ENCODE measurements at regions not wholly inside any gene's neighbourhood (a gene's known extent, or its start where the extent isn't known, plus 50 kb on each side); places are given as distances from the start of the nearest gene placed in this dataset.

DNA sequence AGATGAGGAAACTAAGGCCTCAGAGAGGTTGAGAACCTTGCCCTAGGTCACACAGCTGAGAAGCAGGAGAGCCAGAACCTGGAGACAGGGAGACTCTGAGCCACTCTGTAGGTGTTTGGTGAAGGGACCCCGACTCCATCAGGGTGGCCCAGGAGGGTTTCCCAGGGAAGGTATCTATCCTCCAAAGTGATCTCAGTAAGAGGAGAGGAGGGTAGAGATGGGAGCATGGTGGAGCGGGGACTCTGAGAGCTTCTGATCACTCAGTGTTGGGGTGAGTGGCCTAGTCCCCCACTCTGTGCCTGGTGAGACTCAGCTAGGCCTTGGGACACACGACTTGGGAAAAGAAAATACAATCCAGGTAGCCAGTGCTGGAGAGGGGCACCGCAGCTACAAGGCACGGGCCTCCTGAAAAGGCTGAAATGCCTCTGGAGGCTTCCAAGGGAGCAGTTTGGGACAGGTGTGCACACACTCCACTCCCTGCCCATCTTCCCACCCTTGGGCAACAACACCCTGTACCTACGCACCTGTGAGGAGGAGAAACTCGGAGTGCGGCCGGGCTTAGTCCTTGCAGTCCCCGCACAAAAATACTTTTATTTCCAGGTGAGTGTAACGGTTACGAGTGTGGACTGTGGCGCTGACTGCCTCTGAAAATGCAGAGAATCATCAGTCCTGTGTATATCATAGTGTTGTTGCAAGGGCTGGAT, 80.8 kb downstream of the CAMK2N1 start:
- Histone ChIP-seq H3K9ac (ENCODE audit: low read length) (no peak overlapping the region), H3K27me3 (ENCODE audit: low read length) (no peaks in the 10 kb centered on the region), H3K79me2 (ENCODE audit: insufficient read depth, low read length) (no peaks in the 10 kb centered on the region), H3K27ac (ENCODE audit: low read depth, low read length) (no peak overlapping the region), H3K4me2 (ENCODE audit: low read depth, low read length, poor library complexity, severe bottlenecking) (no peak overlapping the region), H3K36me3 (ENCODE audit: low read length) (no peaks in the 10 kb centered on the region), H3F3A (ENCODE audit: insufficient read depth) (no peaks in the 10 kb centered on the region), H2AFZ (ENCODE audit: low read depth, low read length, severe bottlenecking) (no peak overlapping the region), H3K9me2 (replicated peaks; ENCODE audit: insufficient read depth, low read length) (no peaks in the 10 kb centered on the region), H3K9me3 (ENCODE audit: insufficient read depth, low read length) (no peaks in the 10 kb centered on the region), H3K4me3 (ENCODE audit: insufficient read depth, low read length, poor library complexity, severe bottlenecking) (no peak overlapping the region), H4K20me1 (ENCODE audit: low read depth, low read length) (no peaks in the 10 kb centered on the region)
- TF ChIP-seq EZH2phosphoT487 (conservative IDR thresholded peaks at IDR 0.05; ENCODE audit: low read length): no peak
- TF ChIP-seq, protein P1, sequence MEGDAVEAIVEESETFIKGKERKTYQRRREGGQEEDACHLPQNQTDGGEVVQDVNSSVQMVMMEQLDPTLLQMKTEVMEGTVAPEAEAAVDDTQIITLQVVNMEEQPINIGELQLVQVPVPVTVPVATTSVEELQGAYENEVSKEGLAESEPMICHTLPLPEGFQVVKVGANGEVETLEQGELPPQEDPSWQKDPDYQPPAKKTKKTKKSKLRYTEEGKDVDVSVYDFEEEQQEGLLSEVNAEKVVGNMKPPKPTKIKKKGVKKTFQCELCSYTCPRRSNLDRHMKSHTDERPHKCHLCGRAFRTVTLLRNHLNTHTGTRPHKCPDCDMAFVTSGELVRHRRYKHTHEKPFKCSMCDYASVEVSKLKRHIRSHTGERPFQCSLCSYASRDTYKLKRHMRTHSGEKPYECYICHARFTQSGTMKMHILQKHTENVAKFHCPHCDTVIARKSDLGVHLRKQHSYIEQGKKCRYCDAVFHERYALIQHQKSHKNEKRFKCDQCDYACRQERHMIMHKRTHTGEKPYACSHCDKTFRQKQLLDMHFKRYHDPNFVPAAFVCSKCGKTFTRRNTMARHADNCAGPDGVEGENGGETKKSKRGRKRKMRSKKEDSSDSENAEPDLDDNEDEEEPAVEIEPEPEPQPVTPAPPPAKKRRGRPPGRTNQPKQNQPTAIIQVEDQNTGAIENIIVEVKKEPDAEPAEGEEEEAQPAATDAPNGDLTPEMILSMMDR (IDR thresholded peaks at IDR 0.05; ENCODE audit: insufficient read depth, low read length, poor library complexity, severe bottlenecking): no peak

Measured in SU-DHL-6 (cell line).